LoVo (cell line): ENCODE measurements at regions not wholly inside any gene's neighbourhood (a gene's known extent, or its start where the extent isn't known, plus 50 kb on each side); places are given as distances from the start of the nearest gene placed in this dataset.
"Not testable (repeated sequence)": the region's sequence is repeated elsewhere in the genome, so short reads cannot be mapped to it uniquely, and the experiment has no call there.

Source experiments
- DNase-seq: peaks from one replicate; pipeline ENCODE4 v3.0.0-alpha.2; 2016; ENCODE audit warnings: low spot score

DNA sequence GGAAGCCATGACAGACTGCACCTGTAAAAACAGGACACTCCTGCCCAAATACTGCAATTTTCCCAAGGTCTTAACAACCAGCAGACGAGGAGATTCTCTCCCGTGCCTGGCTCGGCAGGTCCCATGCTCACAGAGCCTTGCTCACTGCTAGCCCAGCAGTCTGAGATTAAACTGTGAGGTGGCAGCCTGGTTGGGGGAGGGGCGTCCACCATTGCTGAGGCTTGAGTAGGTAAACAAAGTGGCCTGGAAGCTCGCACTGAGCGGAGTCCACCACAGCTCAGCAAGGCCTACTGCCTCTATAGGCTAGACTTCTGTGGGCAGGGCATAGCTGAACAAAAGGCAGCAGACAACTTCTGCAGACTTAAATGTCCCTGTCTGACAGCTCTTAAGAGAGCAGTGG lies 80.3 kb downstream of the ANXA5 start:
- not testable (repeated sequence) for DNase-seq

DNA sequence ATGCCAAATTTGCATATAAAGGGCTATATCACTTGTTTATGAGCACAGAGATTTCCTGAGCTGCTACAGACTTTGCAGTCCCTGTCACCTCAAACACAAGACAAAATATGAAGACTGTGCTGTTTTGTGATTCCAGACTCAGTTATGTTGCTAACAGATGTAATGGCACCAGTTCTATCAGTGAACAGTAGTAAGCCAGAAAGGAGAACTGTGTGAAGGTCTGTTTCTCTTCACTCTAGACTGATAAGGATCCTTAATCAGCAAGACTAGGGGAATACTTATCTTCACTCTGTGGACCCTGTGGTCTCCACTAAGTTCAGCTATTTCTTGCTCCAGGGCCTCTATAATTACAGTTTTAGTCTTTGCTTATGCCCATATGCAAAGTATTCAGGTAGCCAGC lies 82.7 kb downstream of the ANXA5 start:
- no peak for DNase-seq

DNA sequence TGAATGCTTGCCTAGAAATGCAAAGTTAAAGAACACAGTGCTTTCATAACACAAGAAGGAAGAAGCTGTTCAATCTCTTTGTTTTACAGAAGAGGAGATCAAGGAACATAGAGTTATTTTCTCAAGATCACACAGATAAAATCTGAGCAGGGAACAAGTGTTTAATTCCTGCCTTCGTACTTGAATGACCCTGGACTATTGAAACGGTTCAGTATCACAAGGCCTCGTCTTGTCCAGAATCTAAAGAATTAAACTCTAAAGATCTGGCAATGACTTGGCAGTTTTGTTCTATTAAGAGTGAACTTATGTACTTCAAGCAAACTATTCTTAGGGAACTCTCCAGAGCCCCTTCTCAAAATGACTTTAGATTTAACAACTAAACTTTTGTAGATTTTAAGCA lies 97.7 kb downstream of the ANXA5 start:
- DNase-seq: no peak

DNA sequence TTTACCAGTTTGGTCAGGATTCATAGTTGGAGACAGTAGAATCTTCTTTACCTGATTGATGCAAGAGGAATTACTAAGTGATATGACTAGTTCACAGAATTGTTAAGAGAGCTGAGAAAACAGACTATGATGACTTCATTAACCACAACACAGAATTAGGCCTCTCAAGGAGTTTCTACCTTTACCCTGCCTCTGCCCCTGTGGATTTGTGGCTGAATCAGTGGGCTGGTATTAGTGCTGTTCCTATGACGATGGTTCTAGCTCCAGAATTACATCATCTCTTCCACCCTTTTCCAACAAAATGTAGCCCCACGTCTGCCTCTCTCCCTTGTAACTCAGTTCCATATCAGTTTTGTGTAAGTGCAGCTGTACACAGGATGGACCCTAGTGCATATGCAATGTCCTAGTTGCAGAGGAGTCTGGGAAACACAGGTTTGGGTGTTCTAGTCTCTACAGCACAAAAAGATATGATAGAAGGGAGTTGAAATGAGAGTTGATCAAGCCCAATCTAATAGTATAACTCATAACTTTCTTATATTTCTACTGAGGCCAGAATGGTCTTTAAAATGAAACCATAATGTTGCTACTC lies 99.3 kb downstream of the ANXA5 start:
- DNase-seq: no peak

DNA sequence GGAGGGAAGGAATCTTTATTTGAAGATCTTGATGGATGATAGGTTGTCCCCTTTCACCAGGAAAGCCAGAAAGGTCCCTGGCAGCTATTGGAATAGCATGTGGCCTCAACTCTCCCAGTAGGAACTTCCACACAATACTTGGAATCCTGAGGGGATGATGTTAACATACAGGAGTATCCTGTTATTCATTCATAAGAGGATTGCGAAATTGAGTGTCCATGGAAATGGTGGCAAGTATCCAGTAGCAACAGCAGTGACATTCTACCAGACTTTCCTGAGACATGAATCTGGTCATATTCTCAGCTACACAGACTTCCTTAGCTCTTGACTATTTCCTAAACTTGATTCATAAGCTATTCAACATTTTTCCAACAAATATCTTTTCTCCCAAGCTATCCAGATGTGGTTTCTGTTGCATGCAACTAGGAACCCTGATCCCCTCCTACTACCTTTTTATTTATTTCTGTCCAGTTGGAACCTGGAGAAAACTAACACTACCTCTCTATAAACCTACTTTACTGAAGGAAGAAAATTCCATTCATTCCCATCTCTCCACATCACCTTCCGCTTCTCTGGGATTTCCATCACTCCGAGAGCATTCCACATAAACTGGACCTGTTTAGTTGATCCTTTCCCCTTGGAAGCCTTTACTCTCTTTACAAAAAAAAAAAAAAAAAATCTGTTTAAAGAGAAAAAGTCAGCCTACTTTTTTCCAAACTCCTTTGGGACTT lies 101.8 kb downstream of the ANXA5 start:
- no peak for DNase-seq

DNA sequence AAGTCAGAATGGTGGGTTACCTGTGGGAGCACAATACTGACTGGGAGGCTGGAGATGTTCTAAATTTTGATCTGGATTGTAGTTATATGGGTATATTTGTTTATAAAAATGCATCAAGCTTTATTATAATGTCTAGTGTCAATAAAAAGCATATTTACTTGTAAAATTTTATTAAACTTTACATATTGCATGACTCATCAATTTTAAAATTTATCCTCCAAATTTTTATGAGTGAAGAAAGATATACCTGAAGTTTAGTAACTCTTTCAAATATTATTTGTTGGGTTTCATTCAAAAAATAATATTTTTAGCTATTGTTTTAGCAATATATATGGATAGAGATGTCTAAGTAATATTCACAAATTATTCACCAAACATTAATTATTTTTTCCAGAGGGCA lies 103.0 kb downstream of the ANXA5 start:
- DNase-seq: no peak

DNA sequence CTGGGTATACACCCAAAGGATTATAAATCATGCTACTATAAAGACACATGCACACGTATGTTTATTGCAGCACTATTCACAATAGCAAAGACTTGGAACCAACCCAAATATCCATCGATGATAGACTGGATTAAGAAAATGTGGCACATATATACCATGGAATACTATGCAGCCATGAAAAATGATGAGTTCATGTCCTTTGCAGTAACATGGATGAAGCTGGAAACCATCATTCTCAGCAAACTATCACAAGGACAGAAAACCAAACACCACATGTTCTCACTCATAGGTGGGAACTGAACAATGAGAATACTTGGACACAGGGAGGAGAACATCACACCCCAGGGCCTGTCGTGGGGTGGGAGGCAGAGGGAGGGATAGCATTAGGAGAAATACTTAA lies 104.5 kb downstream of the ANXA5 start:
- DNase-seq: not testable (repeated sequence)

DNA sequence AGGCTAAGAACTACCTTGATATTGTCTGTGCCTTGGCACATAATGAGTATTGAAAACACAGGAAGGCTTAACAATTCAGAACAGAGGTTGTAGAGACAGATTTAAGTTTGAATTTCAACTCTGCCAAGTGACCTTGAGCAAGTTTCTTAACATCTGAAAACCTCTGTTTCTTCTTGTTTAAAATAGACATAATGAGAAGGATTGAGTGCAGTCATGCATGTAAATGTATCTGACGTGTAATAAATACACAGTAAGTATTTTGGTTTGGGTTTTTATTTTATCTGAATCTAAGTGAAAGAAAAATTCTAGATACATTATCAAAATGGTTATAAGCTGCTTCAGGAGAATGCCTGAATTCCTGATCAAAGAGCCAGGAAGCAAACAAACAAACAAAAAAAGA lies 111.9 kb downstream of the ANXA5 start:
- no peak for DNase-seq

DNA sequence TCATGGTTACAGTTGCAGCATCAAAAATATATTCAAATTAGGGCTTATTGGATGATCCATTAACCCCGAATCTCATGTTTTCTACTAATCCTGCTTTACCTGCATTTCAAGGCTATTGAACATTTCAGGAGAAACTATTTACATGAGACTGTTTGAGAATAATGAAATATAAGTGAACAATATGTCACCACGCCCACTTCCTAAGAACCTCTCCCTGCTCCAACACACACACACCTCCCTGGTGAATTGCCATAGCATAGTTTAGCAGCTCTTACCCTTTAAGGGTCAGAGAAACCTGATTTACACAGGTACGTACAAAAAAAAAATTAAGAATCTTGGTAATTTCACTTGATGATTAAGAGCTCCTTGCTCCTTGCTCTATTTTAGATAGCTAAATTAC lies 113.4 kb downstream of the ANXA5 start:
- no peak for DNase-seq

DNA sequence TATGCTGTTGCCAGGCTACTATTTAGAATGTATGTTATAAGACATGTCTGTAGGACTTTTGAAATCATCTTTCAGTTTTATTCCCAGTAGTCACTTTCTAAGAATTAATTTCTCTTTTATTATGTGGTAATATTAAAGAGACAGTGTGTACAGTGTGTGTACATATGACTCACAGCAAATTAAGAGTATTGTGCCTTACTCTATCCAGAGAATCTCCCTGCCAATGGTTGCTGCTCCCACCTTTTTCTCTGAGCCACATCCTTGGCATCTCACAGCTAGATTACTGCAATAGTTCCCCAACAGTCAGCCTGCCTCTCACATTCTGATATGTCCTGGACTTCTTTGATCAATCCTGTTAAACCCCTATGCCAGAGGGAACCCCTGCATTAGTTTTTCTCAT lies 114.5 kb downstream of the ANXA5 start:
- no peak for DNase-seq

DNA sequence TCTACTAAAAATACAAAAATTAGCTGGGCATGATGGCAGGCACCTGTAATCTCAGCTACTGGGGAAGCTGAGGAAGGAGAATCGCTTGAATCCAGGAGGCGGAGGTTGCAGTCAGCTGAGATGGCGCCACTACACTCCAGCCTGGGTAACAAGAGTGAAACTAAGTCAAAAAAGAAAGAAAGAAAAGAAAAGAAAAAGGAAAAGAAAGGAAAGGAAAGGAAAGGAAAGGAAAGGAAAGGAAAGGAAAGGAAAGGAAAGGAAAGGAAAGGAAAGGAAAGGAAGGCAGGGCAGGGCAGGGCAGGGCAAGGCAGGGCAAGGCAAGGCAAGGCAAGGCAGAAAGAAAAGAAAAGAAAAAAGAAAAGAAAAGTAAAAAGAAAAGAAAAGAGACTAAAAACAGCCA lies 121.4 kb downstream of the ANXA5 start:
- not testable (repeated sequence) for DNase-seq

DNA sequence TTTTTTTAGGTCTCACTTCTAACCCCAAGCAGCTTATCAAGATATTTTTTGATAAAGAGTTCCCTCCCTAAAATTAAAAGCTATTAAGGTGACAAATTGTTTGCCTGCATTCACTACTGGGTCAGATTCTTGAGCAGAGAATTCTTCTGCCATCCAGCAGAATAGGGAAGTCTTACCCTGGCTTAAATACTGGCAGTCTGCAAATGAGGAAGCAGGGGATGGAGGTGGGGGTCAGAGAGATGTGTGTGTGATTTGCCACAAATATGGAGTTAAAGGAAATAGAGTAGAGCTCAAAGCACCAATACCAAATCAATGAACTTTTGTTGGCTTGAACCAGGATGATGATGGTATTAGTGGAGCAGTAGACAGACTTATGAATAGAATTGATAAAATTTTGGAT lies 122.2 kb downstream of the ANXA5 start:
- no peak for DNase-seq

DNA sequence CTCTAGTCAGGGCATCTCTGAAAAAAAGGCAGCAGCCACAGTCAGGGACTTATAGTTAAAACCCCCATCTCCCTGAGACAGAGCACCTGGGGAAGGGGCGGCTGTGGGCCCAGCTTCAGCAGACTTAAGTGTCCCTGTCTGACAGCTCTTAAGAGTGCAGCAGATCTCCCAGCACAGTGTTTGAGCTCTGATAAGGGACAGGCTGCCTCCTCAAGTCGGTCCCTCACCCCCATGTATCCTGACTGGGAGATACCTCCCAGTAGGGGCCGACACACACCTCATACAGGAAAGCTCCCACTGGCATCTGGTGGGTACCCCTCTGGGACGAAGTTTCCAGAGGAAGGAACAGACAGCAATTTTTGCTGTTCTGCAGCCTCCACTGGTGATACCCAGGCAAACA lies 129.0 kb downstream of the ANXA5 start:
- no peak for DNase-seq

DNA sequence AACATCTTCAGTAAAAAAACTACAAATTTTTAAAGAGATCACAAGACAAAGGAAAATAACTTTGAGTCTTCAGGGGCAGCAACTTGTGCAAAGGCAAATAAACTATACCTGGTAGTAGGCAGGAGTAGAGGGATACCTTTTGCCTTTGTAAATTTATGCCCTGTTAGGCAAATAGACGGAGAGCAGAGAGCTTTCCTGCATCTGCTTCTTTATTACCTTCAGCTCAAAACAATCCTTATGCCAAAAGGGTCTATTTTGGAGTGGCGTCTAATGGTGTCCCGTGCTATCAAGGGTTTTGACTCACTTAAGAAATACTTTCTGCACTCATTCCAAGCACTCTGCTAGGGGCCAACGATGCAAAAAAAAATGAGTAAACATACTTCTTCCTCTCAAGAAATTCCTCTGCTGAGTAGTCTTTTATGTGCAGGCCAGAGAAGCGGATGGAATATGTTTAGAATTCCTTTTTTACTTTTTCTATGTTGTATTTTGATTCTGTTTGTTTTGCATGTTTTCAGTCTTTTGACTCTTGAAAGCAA lies 131.9 kb downstream of the ANXA5 start:
- DNase-seq: no peak

DNA sequence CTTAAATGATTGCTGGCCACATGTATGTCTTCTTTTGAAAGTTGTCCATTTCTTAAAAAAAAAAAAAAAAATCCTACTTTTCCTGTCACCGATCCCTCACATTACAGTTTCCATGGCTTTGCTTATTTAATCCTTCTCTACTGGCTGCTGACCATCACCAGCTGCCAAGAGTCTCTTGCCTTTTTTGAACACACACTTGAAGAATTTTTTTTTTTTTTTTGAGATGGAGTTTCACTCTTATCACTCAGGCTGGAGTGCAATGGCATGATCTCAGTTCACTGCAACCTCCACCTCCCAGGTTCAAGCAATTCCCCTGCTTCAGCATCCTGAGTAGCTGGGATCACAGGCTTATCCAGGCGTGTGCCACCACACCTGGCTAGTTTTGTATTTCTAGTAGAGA lies 134.0 kb downstream of the ANXA5 start:
- no peak for DNase-seq

DNA sequence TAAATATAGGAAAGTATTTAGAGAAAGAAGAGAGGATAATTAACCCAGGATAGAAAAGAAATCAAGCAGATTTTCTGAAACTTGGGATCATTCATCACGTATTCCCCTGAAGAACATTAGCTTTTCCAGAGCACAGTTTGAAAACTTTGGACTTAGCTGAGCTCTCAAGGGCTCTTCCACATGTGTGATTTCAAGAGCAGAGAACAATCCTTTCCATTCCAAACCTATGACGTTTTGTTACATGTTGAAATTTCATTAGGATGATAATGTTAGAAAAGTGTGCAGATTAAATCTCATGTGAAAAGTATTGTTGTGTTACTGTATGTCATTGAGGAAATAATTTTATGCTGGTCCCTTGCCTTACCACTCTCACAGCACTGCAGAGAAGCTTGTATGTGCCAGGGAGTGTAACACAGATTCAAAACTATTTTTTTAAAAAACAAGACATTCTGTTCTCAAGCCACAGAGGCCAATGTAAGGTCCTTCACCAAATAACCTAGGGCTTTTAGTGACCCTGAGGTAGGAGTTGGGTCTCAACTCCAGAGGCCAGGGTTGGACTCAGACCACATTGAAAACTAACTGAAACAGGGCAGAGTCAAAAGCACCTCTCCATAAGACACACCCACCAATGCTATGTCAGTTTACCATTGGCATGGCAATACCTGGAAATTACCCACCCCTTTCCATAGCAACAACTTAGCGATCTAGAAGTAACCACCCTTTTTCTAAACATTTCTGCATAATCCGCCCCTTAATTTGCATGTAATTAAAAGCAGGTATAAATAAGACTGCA lies 141.3 kb downstream of the ANXA5 start:
- no peak for DNase-seq

DNA sequence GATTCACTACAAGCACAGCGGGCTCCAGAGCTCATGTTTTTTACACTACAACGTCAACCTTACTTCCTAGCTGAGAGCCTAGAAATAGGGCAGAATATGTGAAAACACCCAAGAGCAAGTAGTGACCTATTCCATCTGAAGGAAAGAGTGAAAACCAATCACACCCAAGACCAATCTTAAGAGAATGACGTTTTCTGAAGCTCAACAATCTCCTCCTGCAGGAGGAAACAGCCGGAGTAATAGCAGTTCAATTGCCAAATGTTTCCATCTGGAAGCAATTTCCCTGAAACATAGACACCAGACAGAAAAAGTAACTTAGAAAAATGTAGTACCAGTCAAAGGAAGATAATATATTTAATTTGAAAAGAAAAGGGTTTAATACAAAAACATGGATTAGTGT lies 142.4 kb downstream of the ANXA5 start:
- DNase-seq: no peak

DNA sequence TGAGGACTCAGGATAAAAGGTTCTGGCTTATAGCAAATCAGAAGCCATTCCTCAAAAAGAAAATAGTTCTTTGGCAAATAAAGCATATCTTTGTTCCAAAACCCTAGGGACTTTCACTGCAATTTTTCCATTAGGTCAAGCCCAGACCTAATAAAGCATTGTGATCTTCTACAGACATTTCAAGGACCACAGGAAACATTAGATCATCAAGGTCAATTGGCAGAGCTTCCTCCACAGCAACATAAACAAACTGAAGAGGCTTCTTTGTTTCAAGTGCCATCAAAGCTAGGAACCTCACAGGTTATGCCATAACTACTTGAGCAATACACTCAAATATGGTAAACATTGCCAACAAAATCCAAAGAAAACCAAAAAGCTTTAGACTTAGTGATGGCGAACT lies 144.9 kb downstream of the ANXA5 start:
- no peak for DNase-seq

DNA sequence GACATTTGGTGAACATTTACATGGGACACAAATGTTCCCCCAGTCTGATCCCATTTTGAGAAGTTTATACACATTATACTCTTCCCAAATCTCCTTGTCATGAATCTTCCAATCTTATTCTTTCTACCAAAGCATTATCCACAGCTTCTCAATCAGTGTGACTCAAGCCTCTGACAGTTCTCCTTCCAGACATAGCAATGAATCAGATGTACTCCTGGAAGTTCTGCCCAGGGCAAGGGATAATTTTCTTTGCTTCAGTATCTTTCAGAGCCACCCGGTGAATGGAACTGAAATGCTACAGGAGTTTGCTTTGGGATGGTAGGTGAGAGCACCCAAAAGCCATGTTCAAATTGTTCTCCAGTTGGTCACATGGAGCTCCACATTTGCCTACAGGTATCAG lies 145.5 kb downstream of the ANXA5 start:
- DNase-seq: no peak

DNA sequence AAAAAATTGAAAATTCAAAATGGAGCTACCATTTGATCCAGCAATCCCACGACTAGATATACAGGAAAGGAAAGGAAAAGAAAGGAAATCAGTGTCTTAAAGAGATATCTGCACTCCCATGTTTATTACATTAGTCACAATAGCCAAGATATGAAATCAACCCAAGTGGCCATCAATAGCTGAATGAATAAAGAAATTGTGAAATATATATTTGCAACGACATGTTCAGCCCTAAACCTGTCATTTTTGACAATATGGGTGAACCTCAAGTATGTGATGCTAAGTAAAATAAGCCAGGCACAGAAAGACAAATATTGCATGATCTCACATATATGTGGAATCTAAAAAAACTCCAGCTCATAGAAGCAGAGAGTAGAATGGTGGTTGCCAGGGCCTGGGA lies 155.1 kb downstream of the ANXA5 start:
- DNase-seq: no peak

DNA sequence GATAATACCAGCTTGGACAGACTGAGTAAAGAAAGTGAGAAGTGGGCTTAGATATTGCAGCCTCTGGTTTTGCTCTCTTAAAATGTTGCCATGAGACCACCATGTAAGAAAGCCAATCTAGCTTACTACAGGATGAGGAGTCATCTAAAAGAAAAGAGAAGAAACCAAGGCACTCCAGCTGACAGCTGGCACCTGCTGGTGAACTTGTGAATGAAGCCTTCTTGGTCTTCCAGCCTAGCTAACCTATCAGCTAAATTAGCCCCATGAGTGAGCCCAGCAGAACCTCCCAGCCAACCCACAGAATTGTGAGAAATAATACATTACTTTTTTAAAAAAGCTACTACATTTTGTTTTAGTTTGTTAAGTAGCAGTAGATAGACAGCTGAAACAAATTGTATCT lies 154.5 kb upstream of the QRFPR start:
- DNase-seq: no peak

DNA sequence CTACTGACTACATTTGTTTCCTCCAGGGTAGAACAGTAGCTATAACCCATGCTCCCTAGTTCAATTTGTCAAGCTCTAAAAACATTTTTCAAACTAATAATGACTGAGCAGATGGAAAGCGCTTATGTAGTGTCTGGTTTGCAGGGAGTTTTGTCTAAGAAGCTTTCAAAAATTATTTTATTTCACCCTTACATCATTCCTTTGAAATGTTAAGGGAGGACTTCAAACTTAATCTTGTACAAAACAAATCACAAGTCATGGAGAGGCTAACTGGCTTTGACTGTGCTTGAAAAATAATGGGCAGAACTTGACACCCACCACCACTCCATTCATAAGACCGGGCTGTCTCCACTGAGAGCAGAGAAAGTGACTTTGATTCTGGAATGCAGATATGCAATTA lies 153.4 kb upstream of the QRFPR start:
- DNase-seq: no peak

DNA sequence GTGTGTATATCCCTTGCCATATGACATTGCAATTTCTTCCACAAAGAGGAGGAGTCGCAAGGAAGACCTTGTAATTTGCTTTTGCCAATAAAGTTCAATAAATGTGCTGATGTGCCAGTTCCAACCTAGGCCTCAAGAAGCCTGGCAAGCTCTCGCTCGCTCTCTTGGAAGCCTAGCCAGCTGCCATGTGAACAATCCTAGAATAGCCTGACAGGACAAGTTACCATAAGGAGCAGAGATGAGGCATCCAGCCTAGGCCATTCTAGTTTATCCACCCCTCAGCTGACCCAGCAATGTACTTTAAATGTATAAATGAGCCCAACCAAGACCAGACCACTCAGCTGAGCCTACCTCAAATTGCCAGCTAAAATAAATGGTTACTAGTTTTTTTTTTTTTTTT lies 145.7 kb upstream of the QRFPR start:
- no peak for DNase-seq
